GM18519 (cell line): ENCODE measurements at regions not wholly inside any gene's neighbourhood (a gene's known extent, or its start where the extent isn't known, plus 50 kb on each side); places are given as distances from the start of the nearest gene placed in this dataset.
"Not testable (repeated sequence)": the region's sequence is repeated elsewhere in the genome, so short reads cannot be mapped to it uniquely, and the experiment has no call there.

ENCODE experiments used
- ATAC-seq: cut with Tn5 transposase; IDR thresholded peaks from one replicate; pipeline ENCODE4 v1.9.1; 2021; ENCODE audit warnings: mild to moderate bottlenecking, moderate library complexity; ENCODE audit not compliant: unreplicated experiment, low FRiP score

- no peak for ATAC-seq
Measured at GRCh38 chr5:50583621-50584020, 82.8 kb upstream of the PARP8 start.

GRCh38 chr5:50588471-50588870, 78.0 kb upstream of the PARP8 start:
- ATAC-seq, result not testable (repeated sequence)

GRCh38 chr5:50590444-50591189, 75.8 kb upstream of the PARP8 start:
- ATAC-seq, result not testable (repeated sequence)

- ATAC-seq, result not testable (repeated sequence)
Measured at GRCh38 chr5:50591338-50591737, 75.1 kb upstream of the PARP8 start.

- no peak for ATAC-seq
Measured at GRCh38 chr5:50593681-50594080, 72.8 kb upstream of the PARP8 start.

GRCh38 chr5:50595199-50595598, 71.2 kb upstream of the PARP8 start:
- ATAC-seq, result no peak

GRCh38 chr5:50601576-50601975, 64.9 kb upstream of the PARP8 start:
- ATAC-seq, result not testable (repeated sequence)

- no peak for ATAC-seq
Measured at GRCh38 chr5:50606179-50606578, 60.3 kb upstream of the PARP8 start.

- not testable (repeated sequence) for ATAC-seq
Measured at GRCh38 chr5:50607456-50607855, 59.0 kb upstream of the PARP8 start.

GRCh38 chr5:50607953-50608705, 58.3 kb upstream of the PARP8 start:
- not testable (repeated sequence) for ATAC-seq

GRCh38 chr5:50613057-50613456, 53.4 kb upstream of the PARP8 start:
- ATAC-seq, result not testable (repeated sequence)
